ENCODE measurements at regions not wholly inside any gene's neighbourhood (a gene's known extent, or its start where the extent isn't known, plus 50 kb on each side); places are given as distances from the start of the nearest gene placed in this dataset.

DNA sequence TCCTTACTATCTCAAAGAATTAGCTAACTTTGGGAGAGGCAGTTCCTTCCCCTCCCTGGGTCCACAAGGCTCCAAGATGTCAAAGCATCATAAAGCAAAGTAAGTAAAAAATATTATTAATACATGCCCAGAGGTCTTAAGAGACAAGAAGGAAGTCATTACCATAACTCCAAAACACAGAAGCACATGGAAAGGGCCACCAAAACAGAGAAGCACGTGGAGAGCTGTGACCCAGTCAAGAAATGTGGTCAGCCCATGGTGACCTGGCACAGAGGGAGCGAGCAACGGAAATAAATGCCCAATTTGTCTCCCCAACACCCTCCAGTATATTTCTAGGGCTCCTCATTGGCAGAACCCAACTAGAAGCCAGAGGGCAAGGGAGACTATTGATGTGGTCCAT, 277.5 kb upstream of the API5 start:
- H3K27ac ChIP-seq, result no peak overlapping the region
- no peaks in the 10 kb centered on the region for H3K36me3 ChIP-seq
- no peaks in the 10 kb centered on the region for H3K9me3 ChIP-seq
- TF ChIP-seq EP300 (IDR thresholded peaks at IDR 0.05) (no peak), POLR2A (IDR thresholded peaks at IDR 0.05) (no peak), CTCF (IDR thresholded peaks at IDR 0.05) (no peak)
- DNase-seq (ENCODE audit: low spot score in 2 of 2), result no peak
- H3K4me3 ChIP-seq, result no peak overlapping the region
- 82 to 86% methylated on average over 3 of the region's 3 CpGs for WGBS, 2 donors
- H3K27me3 ChIP-seq, result no peaks in the 10 kb centered on the region
- peaks cover 0 to 6% (median 0%) of the 10 kb centered on the region in 4 donors for H3K4me1 ChIP-seq

DNA sequence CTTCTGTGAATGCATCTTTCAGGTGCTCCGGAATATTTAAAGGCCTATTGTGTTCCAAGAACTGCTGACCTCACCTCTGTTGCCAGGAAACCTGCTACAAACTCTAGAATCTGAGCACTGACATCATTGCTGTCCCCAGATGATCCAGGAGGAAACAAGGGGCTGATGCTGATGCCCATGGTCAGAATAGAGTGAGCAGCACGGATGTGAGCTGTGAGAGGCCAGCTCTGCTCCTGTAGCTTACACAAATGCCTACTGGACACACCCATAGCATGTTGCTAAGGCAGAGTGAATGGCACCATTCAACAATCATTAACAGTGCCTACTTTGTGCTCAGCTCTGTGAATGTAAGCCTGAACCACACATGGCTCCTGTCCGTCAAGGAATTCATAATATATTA, 276.7 kb upstream of the API5 start:
- WGBS, 2 donors, result 44 to 53% methylated on average over 3 of the region's 3 CpGs
- TF ChIP-seq EP300 (IDR thresholded peaks at IDR 0.05) (no peak), CTCF (IDR thresholded peaks at IDR 0.05) (no peak), POLR2A (IDR thresholded peaks at IDR 0.05) (no peak)

DNA sequence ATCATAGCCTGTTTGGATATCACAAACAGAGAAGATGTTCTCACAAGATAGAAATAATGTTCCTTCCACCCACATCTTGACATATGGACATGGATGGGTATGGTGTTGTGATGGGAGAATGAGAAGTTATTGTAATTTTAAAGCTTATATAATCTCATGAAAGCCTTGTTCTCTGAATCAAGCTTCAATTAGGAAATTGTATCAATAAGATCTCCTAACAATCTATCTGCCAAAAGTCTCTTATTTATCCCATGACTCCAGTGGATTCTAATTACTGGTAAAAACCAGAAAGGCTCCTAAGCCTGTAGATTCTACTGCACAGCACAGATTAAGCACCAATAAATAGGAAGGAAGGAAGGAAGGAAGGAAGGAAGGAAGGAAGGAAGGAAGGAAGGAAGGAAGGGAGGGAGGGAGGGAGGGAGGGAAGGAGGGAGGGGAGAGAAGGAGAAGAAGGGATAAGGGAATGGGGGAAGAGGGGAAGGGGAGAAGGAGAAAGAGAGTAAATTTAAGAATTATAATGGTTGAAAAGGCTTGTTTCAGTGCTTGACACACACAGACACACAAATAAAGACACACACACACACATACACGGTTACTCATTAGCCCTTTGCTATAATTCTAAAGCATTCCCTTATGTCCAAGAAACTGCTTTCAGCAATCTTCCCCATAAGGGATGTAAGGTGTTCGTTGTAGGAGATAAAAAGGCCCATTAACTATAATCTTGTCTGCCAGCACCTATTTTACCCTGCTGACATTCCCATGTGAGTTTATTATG, 258.0 kb upstream of the API5 start:
- Histone ChIP-seq H3K4me3 (no peak overlapping the region), H3K4me1 (no peaks in the 10 kb centered on the region), H3K27ac (no peak overlapping the region), H3K27me3 (no peaks in the 10 kb centered on the region), H3K9me3 (no peaks in the 10 kb centered on the region), H3K36me3 (no peaks in the 10 kb centered on the region)
- no peak for DNase-seq (ENCODE audit: low spot score in 2 of 2)
- 63 to 66% methylated on average over 2 of the region's 2 CpGs for WGBS, 2 donors
- TF ChIP-seq EP300 (IDR thresholded peaks at IDR 0.05) (no peak), POLR2A (IDR thresholded peaks at IDR 0.05) (no peak), CTCF (IDR thresholded peaks at IDR 0.05) (no peak)

More for the DNA sequence above, 276.7 kb upstream of the API5 start:
- Histone ChIP-seq H3K27ac (no peak overlapping the region), H3K4me3 (no peak overlapping the region), H3K4me1 (peaks cover 0 to 6% (median 0%) of the 10 kb centered on the region in 4 donors), H3K9me3 (no peaks in the 10 kb centered on the region), H3K36me3 (no peaks in the 10 kb centered on the region), H3K27me3 (no peaks in the 10 kb centered on the region)
- DNase-seq (ENCODE audit: low spot score in 2 of 2), result no peak

- Histone ChIP-seq H3K36me3 (no peaks in the 10 kb centered on the region), H3K27me3 (no peaks in the 10 kb centered on the region), H3K9me3 (no peaks in the 10 kb centered on the region), H3K27ac (no peak overlapping the region), H3K4me3 (no peak overlapping the region), H3K4me1 (no peaks in the 10 kb centered on the region)
- no peak for TF ChIP-seq POLR2A (IDR thresholded peaks at IDR 0.05)
- TF ChIP-seq CTCF (IDR thresholded peaks at IDR 0.05), result no peak
- no peak for TF ChIP-seq EP300 (IDR thresholded peaks at IDR 0.05)
- no peak for DNase-seq (ENCODE audit: low spot score in 2 of 2)
- 79 to 91% methylated on average over 1 of the region's 1 CpG for WGBS, 2 donors
These were observed 244.1 kb upstream of the API5 start for GRCh38 chr11:43067681-43068080.

- 77 to 89% methylated on average over 1 of the region's 1 CpG for WGBS, 2 donors
- Histone ChIP-seq H3K36me3 (no peaks in the 10 kb centered on the region), H3K27ac (no peak overlapping the region), H3K27me3 (no peaks in the 10 kb centered on the region), H3K9me3 (no peaks in the 10 kb centered on the region), H3K4me1 (no peaks in the 10 kb centered on the region), H3K4me3 (no peak overlapping the region)
- no peak for TF ChIP-seq CTCF (IDR thresholded peaks at IDR 0.05)
- TF ChIP-seq POLR2A (IDR thresholded peaks at IDR 0.05), result no peak
- no peak for TF ChIP-seq EP300 (IDR thresholded peaks at IDR 0.05)
- DNase-seq (ENCODE audit: low spot score in 2 of 2), result no peak
These were observed 240.5 kb upstream of the API5 start for GRCh38 chr11:43071338-43071737.
